ENCODE measurements at regions not wholly inside any gene's neighbourhood (a gene's known extent, or its start where the extent isn't known, plus 50 kb on each side); places are given as distances from the start of the nearest gene placed in this dataset.
"Not testable (repeated sequence)": the region's sequence is repeated elsewhere in the genome, so short reads cannot be mapped to it uniquely, and the experiment has no call there.

DNA sequence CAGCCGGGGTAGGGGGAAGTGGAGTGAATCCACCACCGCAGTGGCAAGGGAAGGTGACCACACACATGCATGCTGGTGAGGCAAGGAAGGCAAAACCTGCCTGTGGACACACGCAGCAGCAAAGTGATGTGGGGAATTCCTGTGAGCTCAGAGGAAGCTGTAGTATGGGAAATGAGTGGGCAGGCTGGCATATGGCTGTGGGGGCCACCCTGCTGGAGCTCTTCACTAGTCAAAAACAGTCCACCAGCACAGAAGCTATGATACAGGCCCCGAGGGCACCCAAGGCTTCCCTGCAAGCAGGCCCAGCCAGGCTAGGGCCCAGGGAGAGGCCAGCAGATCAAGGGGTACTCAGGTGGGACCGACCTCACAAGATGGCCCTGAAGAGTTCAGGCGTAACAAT, 239.1 kb downstream of the CHM start:
- Histone ChIP-seq H3K27me3 (ENCODE audit: control insufficient read depth, insufficient read depth, low read length) (no peaks in the 10 kb centered on the region), H3K9ac (no peak overlapping the region), H3K4me1 (no peaks in the 10 kb centered on the region), H3K79me2 (no peaks in the 10 kb centered on the region), H3K9me3 (ENCODE audit: control insufficient read depth, low read length) (no peaks in the 10 kb centered on the region), H2AFZ (no peak overlapping the region), H3K4me3 (ENCODE audit: low read depth, low read length) (no peak overlapping the region), H3K27ac (no peak overlapping the region), H3K36me3 (ENCODE audit: control insufficient read depth, insufficient read depth, low read length) (no peaks in the 10 kb centered on the region), H3K4me2 (ENCODE audit: low read length) (no peak overlapping the region)
- TF ChIP-seq, protein P1, sequence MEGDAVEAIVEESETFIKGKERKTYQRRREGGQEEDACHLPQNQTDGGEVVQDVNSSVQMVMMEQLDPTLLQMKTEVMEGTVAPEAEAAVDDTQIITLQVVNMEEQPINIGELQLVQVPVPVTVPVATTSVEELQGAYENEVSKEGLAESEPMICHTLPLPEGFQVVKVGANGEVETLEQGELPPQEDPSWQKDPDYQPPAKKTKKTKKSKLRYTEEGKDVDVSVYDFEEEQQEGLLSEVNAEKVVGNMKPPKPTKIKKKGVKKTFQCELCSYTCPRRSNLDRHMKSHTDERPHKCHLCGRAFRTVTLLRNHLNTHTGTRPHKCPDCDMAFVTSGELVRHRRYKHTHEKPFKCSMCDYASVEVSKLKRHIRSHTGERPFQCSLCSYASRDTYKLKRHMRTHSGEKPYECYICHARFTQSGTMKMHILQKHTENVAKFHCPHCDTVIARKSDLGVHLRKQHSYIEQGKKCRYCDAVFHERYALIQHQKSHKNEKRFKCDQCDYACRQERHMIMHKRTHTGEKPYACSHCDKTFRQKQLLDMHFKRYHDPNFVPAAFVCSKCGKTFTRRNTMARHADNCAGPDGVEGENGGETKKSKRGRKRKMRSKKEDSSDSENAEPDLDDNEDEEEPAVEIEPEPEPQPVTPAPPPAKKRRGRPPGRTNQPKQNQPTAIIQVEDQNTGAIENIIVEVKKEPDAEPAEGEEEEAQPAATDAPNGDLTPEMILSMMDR (IDR thresholded peaks at IDR 0.05), result no peak

DNA sequence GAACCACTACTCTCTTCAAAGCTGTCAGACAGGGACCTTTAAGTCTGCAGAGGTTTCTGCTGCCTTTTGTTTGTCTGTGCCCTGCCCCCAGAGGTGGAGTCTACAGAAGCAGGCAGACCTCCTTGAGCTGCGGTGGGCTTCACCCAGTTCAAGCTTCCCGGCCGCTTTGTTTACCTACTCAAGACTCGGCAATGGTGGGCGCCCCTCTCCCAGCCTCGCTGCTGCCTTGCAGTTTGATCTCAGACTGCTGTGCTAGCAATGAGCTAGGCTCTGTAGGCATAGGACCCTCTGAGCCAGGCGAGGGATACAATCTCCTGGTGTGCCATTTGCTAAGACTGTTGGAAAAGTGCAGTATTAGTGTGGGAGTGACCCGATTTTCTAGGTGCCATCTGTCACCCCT, 275.0 kb downstream of the CHM start:
- H3K36me3 ChIP-seq (ENCODE audit: control insufficient read depth, insufficient read depth, low read length); H3K9me3 ChIP-seq (ENCODE audit: control insufficient read depth, low read length); H3K4me2 ChIP-seq (ENCODE audit: low read length): not testable (repeated sequence)

DNA sequence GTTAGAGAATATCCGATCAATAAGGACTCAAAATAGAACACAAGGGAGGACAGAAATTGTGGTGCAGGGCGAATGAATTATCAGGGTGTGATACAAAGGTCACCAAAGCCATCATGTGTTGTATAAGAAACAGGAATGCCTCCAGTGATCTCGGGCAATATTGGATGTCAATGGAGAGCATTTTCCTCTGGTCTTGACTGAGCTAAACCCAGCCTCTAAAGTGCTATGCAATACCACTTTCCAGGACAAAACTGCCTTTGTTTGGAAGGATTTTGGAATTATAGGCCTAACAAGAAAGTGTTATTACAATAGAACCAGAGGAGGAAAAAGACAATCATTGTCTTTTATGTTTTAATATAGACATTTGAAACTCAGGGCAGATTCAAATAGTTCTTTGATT, 281.7 kb downstream of the CHM start:
- Histone ChIP-seq H3K79me2 (no peaks in the 10 kb centered on the region), H3K4me3 (ENCODE audit: low read depth, low read length) (no peak overlapping the region), H3K27ac (no peak overlapping the region), H3K36me3 (ENCODE audit: control insufficient read depth, insufficient read depth, low read length) (no peaks in the 10 kb centered on the region), H3K9ac (no peak overlapping the region), H2AFZ (no peak overlapping the region), H3K4me1 (no peaks in the 10 kb centered on the region), H3K4me2 (ENCODE audit: low read length) (no peak overlapping the region), H3K27me3 (ENCODE audit: control insufficient read depth, insufficient read depth, low read length) (no peaks in the 10 kb centered on the region), H3K9me3 (ENCODE audit: control insufficient read depth, low read length) (no peaks in the 10 kb centered on the region)
- TF ChIP-seq, protein P1 (IDR thresholded peaks at IDR 0.05), result no peak

More for the DNA sequence above, 275.0 kb downstream of the CHM start:
- H3K4me1 ChIP-seq; H3K27me3 ChIP-seq (ENCODE audit: control insufficient read depth, insufficient read depth, low read length); H3K27ac ChIP-seq; H3K79me2 ChIP-seq; H3K4me3 ChIP-seq (ENCODE audit: low read depth, low read length); H3K9ac ChIP-seq; H2AFZ ChIP-seq: not testable (repeated sequence)

DNA sequence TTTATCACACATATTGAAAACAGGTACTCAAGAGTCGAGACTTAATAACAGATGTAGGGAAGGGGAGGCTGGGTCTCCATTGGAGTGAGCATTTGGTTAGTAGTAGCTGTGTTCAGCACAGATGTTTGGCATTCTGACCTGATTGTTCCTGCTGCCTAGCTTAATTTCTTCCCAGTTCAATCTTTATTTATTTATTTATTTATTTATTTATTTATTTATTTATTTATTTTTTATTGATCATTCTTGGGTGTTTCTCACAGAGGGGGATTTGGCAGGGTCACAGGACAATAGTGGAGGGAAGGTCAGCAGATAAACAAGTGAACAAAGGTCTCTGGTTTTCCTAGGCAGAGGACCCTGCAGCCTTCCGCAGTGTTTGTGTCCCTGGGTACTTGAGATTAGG, 324.3 kb downstream of the CHM start:
- H3K4me3 ChIP-seq (ENCODE audit: low read depth, low read length); H3K27ac ChIP-seq; H3K4me2 ChIP-seq (ENCODE audit: low read length); H3K4me1 ChIP-seq; H3K36me3 ChIP-seq (ENCODE audit: control insufficient read depth, insufficient read depth, low read length); H3K27me3 ChIP-seq (ENCODE audit: control insufficient read depth, insufficient read depth, low read length); H3K9ac ChIP-seq; H3K79me2 ChIP-seq; H3K9me3 ChIP-seq (ENCODE audit: control insufficient read depth, low read length); H2AFZ ChIP-seq: not testable (repeated sequence)

DNA sequence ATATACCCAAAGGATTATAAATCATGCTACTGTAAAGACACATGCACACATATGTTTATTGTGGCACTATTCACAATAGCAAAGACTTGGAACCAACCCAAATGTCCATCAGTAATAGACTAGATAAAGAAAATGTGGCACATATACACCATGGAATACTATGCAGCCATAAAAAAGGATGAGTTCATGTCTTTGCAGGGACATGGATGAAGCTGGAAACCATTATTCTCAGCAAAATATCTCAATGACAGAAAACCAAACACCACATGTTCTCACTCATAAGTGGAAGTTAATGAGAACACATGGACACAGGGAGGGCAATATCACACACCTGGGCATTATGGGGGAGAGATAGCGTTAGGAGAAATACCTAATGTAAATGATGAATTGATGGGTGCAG, 323.8 kb upstream of the POF1B start:
- H3K27me3 ChIP-seq (ENCODE audit: control insufficient read depth, insufficient read depth, low read length); H3K4me3 ChIP-seq (ENCODE audit: low read depth, low read length); H3K36me3 ChIP-seq (ENCODE audit: control insufficient read depth, insufficient read depth, low read length); H2AFZ ChIP-seq; H3K9ac ChIP-seq; H3K27ac ChIP-seq; H3K4me2 ChIP-seq (ENCODE audit: low read length); H3K79me2 ChIP-seq; H3K9me3 ChIP-seq (ENCODE audit: control insufficient read depth, low read length); H3K4me1 ChIP-seq: not testable (repeated sequence)

DNA sequence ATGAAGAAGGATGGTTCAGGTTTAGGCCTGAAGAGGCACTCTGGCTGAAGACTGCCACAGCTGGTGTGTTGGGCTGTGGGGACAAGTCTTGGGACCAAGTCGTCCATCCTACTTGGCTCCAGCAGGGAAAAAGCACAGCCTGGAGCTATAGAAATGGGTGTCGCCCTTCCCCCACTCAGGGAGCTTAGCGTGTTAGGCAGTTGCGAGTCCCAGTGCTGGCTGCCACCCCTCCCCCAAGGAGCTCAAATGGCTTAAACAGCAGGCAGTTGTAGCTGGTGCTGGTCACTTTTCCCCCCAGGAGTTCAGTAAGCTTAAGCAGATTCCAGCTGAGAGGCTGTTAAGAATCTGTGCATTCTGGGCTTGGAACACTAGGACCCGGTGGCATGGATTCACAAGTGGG, 319.5 kb upstream of the POF1B start:
- Histone ChIP-seq H2AFZ (no peak overlapping the region), H3K27me3 (ENCODE audit: control insufficient read depth, insufficient read depth, low read length) (no peaks in the 10 kb centered on the region), H3K79me2 (no peaks in the 10 kb centered on the region), H3K9ac (no peak overlapping the region), H3K27ac (no peak overlapping the region), H3K4me1 (no peaks in the 10 kb centered on the region), H3K36me3 (ENCODE audit: control insufficient read depth, insufficient read depth, low read length) (no peaks in the 10 kb centered on the region), H3K9me3 (ENCODE audit: control insufficient read depth, low read length) (no peaks in the 10 kb centered on the region), H3K4me3 (ENCODE audit: low read depth, low read length) (no peak overlapping the region), H3K4me2 (ENCODE audit: low read length) (no peak overlapping the region)
- TF ChIP-seq, protein P1 (IDR thresholded peaks at IDR 0.05), result no peak
